DOHH2 (cell line): ENCODE measurements at regions not wholly inside any gene's neighbourhood (a gene's known extent, or its start where the extent isn't known, plus 50 kb on each side); places are given as distances from the start of the nearest gene placed in this dataset.

Experiments used
- CTCF ChIP-seq: fragments of 200-600 bp; sonication (generic); IDR thresholded peaks from one replicate; pipeline ENCODE4 v1.5.1; 2014; ENCODE audit warnings: antibody characterized with exemption, mild to moderate bottlenecking, low read depth, low read length; ENCODE audit not compliant: poor library complexity, severe bottlenecking
- EZH2phosphoT487 ChIP-seq: fragments of 200-600 bp; sonication (generic); IDR thresholded peaks from 2 replicates; pipeline ENCODE4 v1.6.1; 2017; ENCODE audit warnings: borderline replicate concordance, mild to moderate bottlenecking, antibody characterized with exemption, low read length, moderate library complexity, mixed read lengths

GRCh38 chr13:72170571-72170970 lies 303.6 kb upstream of the DACH1 start:
- TF ChIP-seq CTCF (no peak), EZH2phosphoT487 (no peak)
